Memory B cell (primary cell): ENCODE measurements at regions not wholly inside any gene's neighbourhood (a gene's known extent, or its start where the extent isn't known, plus 50 kb on each side); places are given as distances from the start of the nearest gene placed in this dataset.

Experiments
- ATAC-seq: fragments of 150-1000 bp; cut with Tn5 transposase; 2 replicates; pipeline ENCODE4 v1.10.0; 2021; ENCODE audit warnings: low read depth, mild to moderate bottlenecking, moderate library complexity
- DNase-seq, 2 donors: peaks; one replicate each; pipeline ENCODE4 v3.0.0; 2022; ENCODE audit warnings: low spot score in 2 of 2
- H3K27ac Mint-ChIP-seq: one replicate; pipeline ENCODE4 v1.8.0; 2022; ENCODE audit warnings: mild to moderate bottlenecking, moderate library complexity, mixed read lengths
- H3K27me3 Mint-ChIP-seq: one replicate; pipeline ENCODE4 v1.8.0; 2022; ENCODE audit warnings: mixed read lengths
- H3K36me3 Mint-ChIP-seq: one replicate; pipeline ENCODE4 v1.8.0; 2022; ENCODE audit warnings: mild to moderate bottlenecking, mixed read lengths
- H3K4me1 Mint-ChIP-seq: one replicate; pipeline ENCODE4 v1.8.0; 2022; ENCODE audit warnings: mixed read lengths
- H3K4me3 Mint-ChIP-seq: one replicate; pipeline ENCODE4 v1.8.0; 2022; ENCODE audit warnings: mild to moderate bottlenecking, moderate library complexity, mixed read lengths
- H3K9me3 Mint-ChIP-seq: one replicate; pipeline ENCODE4 v1.8.0; 2022; ENCODE audit warnings: mixed read lengths

GRCh38 chrX:76228499-76228898 lies 55.6 kb downstream of the PBDC1 start:
- H3K9me3 Mint-ChIP-seq = peaks cover 2% of the 10 kb centered on the region
- peaks cover 1% of the 10 kb centered on the region for H3K36me3 Mint-ChIP-seq
- ATAC-seq (no peak), DNase-seq (no peak)
- H3K4me1 Mint-ChIP-seq = no peaks in the 10 kb centered on the region
- H3K27me3 Mint-ChIP-seq = no peaks in the 10 kb centered on the region
- no peak overlapping the region for H3K4me3 Mint-ChIP-seq
- no peak overlapping the region for H3K27ac Mint-ChIP-seq

- no peak overlapping the region for H3K4me3 Mint-ChIP-seq
- no peak overlapping the region for H3K27ac Mint-ChIP-seq
- no peaks in the 10 kb centered on the region for H3K36me3 Mint-ChIP-seq
- no peaks in the 10 kb centered on the region for H3K27me3 Mint-ChIP-seq
- no peaks in the 10 kb centered on the region for H3K9me3 Mint-ChIP-seq
- peaks cover 10% of the 10 kb centered on the region for H3K4me1 Mint-ChIP-seq
- no peak for DNase-seq
- ATAC-seq = no peak
These were observed 76.0 kb downstream of the PBDC1 start for GRCh38 chrX:76248901-76249300.

GRCh38 chrX:76253432-76253831 lies 80.6 kb downstream of the PBDC1 start:
- DNase-seq = peak; percentile 22
- peak; percentile 79 for ATAC-seq
- H3K9me3 Mint-ChIP-seq = no peaks in the 10 kb centered on the region
- no peak overlapping the region for H3K27ac Mint-ChIP-seq
- no peaks in the 10 kb centered on the region for H3K27me3 Mint-ChIP-seq
- peaks cover 4% of the 10 kb centered on the region for H3K4me1 Mint-ChIP-seq
- H3K4me3 Mint-ChIP-seq = no peak overlapping the region
- no peaks in the 10 kb centered on the region for H3K36me3 Mint-ChIP-seq

GRCh38 chrX:76279007-76279406 lies 106.1 kb downstream of the PBDC1 start:
- Mint-ChIP-seq H3K9me3 (peaks cover under 1% of the 10 kb centered on the region), H3K4me1 (no peaks in the 10 kb centered on the region), H3K36me3 (no peaks in the 10 kb centered on the region), H3K27me3 (peaks cover 2% of the 10 kb centered on the region), H3K4me3 (no peak overlapping the region), H3K27ac (no peak overlapping the region)
- no peak for ATAC-seq
- peak; percentile 18 for DNase-seq
